ENCODE measurements at regions not wholly inside any gene's neighbourhood (a gene's known extent, or its start where the extent isn't known, plus 50 kb on each side); places are given as distances from the start of the nearest gene placed in this dataset.

GRCh38 chr15:69855258-69856000 is 242.3 kb downstream of the TLE3 start:
- Mint-ChIP-seq H3K27me3 (peaks cover 20% of the 10 kb centered on the region), H3K4me1 (ENCODE audit: unreplicated experiment) (peaks cover 44% of the 10 kb centered on the region), H3K36me3 (no peaks in the 10 kb centered on the region), H3K9me3 (no peaks in the 10 kb centered on the region), H3K27ac (no peak overlapping the region), H3K4me3 (no peak overlapping the region)
- TF ChIP-seq CTCF (conservative IDR thresholded peaks at IDR 0.05), result no peak
- no peak for DNase-seq (ENCODE audit: extremely low spot score, unreplicated experiment)

- peaks cover 49% of the 10 kb centered on the region for H3K4me1 Mint-ChIP-seq (ENCODE audit: unreplicated experiment)
- H3K27me3 Mint-ChIP-seq, result peaks cover 17% of the 10 kb centered on the region
Observed at GRCh38 chr15:69857250-69857649, 240.5 kb downstream of the TLE3 start.

GRCh38 chr15:69857686-69858391 is 239.9 kb downstream of the TLE3 start:
- H3K4me3 Mint-ChIP-seq, result peak overlapping the region; percentile 37
- H3K27me3 Mint-ChIP-seq, result peaks cover 13% of the 10 kb centered on the region
- no peak overlapping the region for H3K27ac Mint-ChIP-seq
- no peak for TF ChIP-seq CTCF (conservative IDR thresholded peaks at IDR 0.05)
- no peak for DNase-seq (ENCODE audit: extremely low spot score, unreplicated experiment)
- H3K36me3 Mint-ChIP-seq, result no peaks in the 10 kb centered on the region
- H3K9me3 Mint-ChIP-seq, result no peaks in the 10 kb centered on the region
- H3K4me1 Mint-ChIP-seq (ENCODE audit: unreplicated experiment), result peaks cover 47% of the 10 kb centered on the region

More at GRCh38 chr15:69857250-69857649, 240.5 kb downstream of the TLE3 start:
- no peak for TF ChIP-seq CTCF (conservative IDR thresholded peaks at IDR 0.05)
- Mint-ChIP-seq H3K9me3 (no peaks in the 10 kb centered on the region), H3K27ac (no peak overlapping the region), H3K4me3 (no peak overlapping the region), H3K36me3 (no peaks in the 10 kb centered on the region)
- no peak for DNase-seq (ENCODE audit: extremely low spot score, unreplicated experiment)

GRCh38 chr15:69858456-69858855 is 239.3 kb downstream of the TLE3 start:
- Mint-ChIP-seq H3K27me3 (peaks cover 12% of the 10 kb centered on the region), H3K4me3 (no peak overlapping the region), H3K4me1 (ENCODE audit: unreplicated experiment) (peaks cover 48% of the 10 kb centered on the region), H3K9me3 (no peaks in the 10 kb centered on the region), H3K36me3 (no peaks in the 10 kb centered on the region), H3K27ac (no peak overlapping the region)
- no peak for DNase-seq (ENCODE audit: extremely low spot score, unreplicated experiment)
- TF ChIP-seq CTCF (conservative IDR thresholded peaks at IDR 0.05), result no peak

- no peak for DNase-seq (ENCODE audit: extremely low spot score, unreplicated experiment)
- Mint-ChIP-seq H3K27ac (no peak overlapping the region), H3K36me3 (no peaks in the 10 kb centered on the region), H3K9me3 (no peaks in the 10 kb centered on the region), H3K27me3 (peaks cover 15% of the 10 kb centered on the region), H3K4me1 (ENCODE audit: unreplicated experiment) (peaks cover 35% of the 10 kb centered on the region), H3K4me3 (no peak overlapping the region)
- TF ChIP-seq CTCF (conservative IDR thresholded peaks at IDR 0.05), result no peak
Observed at GRCh38 chr15:69859866-69860265, 237.9 kb downstream of the TLE3 start.

All from type B pancreatic cell (in vitro differentiated cells).